ENCODE measurements at regions not wholly inside any gene's neighbourhood (a gene's known extent, or its start where the extent isn't known, plus 50 kb on each side); places are given as distances from the start of the nearest gene placed in this dataset.

DNA sequence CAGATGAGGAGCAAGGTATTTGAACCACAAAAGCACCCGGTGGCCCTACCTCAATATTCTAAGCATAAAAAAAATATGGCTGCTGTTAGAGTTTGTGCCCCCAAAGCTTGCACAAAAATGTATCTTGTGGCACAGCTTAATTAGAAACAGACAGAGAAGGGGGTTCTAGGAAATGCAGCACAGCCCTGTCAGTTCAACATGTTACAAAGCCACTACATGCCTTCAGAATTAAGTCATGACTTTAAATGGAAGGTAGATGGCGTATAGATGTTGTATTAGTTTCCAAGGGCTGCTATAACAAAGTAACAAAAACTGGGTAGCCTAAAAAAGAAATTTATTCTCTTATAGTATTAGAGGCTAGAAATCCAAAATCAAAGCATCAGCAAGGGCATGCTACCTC, 703.8 kb downstream of the DIAPH3 start:
- TF ChIP-seq, protein P1, sequence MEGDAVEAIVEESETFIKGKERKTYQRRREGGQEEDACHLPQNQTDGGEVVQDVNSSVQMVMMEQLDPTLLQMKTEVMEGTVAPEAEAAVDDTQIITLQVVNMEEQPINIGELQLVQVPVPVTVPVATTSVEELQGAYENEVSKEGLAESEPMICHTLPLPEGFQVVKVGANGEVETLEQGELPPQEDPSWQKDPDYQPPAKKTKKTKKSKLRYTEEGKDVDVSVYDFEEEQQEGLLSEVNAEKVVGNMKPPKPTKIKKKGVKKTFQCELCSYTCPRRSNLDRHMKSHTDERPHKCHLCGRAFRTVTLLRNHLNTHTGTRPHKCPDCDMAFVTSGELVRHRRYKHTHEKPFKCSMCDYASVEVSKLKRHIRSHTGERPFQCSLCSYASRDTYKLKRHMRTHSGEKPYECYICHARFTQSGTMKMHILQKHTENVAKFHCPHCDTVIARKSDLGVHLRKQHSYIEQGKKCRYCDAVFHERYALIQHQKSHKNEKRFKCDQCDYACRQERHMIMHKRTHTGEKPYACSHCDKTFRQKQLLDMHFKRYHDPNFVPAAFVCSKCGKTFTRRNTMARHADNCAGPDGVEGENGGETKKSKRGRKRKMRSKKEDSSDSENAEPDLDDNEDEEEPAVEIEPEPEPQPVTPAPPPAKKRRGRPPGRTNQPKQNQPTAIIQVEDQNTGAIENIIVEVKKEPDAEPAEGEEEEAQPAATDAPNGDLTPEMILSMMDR (IDR thresholded peaks at IDR 0.05), result no peak
- no peak for TF ChIP-seq POLR2A (IDR thresholded peaks at IDR 0.05)

Data from Peyer's patch (tissue), 4 donors.